GM18858 (cell line): ENCODE measurements at regions not wholly inside any gene's neighbourhood (a gene's known extent, or its start where the extent isn't known, plus 50 kb on each side); places are given as distances from the start of the nearest gene placed in this dataset.
"Not testable (repeated sequence)": the region's sequence is repeated elsewhere in the genome, so short reads cannot be mapped to it uniquely, and the experiment has no call there.

Experiments used
- ATAC-seq: cut with Tn5 transposase; IDR thresholded peaks from one replicate; pipeline ENCODE4 v1.9.1; 2021; ENCODE audit not compliant: unreplicated experiment

DNA sequence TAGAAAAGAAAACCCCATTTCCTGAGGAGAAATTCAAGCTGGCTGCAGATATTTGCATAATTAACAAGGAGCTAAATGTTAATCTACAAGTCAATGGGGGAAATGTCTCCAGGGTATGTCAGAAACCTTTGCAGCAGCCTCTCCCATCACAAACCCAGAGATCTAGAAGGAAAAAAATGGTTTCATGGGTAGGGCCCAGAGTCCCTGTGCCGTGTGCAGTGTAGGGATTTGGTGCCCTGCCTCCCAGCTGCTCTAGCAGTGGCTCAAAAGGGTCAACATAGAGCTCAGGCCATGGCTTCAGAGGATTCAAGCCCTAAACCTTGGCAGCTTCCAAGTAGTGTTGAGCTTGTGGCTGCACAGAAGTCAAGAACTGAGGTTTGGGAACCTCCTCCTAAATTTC is 290.2 kb upstream of the TMEFF2 start:
- no peak for ATAC-seq

DNA sequence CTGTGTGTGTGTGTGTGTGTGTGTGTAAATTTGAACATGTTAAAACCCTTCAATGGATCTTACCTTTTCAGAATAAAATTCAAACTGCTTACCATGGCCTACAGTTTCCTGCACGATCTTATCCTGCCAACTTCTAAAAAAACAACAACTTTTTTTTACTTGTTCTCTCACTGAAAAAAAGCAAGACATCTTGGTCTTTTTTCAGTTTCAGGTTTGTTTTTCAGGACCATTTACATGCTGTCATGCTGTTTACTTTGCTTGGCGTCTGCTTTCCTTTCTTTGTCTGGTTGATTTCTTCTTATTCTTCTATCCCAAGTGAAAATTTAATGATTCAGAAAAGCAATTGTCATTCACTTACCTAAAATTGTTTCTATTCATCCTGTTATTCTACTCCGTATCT is 286.3 kb upstream of the TMEFF2 start:
- no peak for ATAC-seq

DNA sequence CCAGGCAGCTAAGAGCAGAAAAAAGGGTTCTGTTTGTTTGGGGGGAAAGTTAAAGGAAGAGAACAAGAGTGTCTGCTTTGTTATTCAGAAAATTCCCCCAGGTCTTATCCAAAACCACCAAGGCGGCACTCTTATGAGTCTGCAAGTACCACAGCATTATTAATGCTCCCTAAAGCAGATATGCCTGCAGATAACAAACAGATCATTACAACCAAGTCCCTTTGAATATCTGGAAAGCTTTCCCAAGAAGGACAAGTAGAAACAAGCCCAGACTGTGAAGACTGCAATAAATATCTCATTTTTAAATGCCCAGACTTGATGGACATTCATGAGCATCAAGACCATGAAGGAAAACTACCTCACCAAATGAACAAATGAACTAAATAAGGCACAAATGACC is 278.6 kb upstream of the TMEFF2 start:
- no peak for ATAC-seq

DNA sequence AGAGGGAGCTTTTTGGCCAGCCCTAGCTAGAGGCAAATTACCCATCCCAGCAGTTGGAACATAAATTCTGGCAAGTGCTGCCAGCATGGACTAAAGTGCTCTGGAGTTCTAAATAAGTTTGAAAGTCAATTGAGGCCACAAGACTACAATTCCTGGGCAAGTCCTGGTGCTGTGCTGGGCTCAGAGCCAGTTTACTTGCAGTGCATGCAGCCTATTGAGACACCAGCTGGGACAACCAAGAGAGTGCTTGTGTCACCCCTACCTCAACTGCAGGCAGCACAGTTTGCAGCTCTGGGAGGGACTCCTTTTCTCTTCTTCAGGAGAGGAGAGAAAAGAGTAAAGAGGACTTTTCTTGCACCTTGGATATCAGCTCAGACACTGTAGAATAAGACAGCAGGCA is 277.2 kb upstream of the TMEFF2 start:
- ATAC-seq = no peak

DNA sequence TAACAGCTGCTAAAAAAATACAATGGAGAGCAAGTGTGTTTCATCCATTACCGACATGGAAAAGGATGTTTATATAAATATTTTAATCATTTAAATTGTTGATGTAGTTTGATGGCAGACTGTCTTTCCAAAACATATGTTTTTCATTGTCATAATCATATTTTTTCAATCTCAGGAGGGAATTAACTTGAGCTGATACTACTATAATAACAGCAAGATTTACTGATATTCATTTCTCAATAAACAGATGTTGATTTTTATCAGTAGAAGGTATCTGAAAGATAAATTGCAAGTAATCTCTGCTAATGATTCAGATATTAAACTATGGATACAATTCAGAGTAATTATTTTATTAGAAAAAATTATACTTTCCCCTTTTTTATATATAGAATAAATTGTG is 274.9 kb upstream of the TMEFF2 start:
- no peak for ATAC-seq

DNA sequence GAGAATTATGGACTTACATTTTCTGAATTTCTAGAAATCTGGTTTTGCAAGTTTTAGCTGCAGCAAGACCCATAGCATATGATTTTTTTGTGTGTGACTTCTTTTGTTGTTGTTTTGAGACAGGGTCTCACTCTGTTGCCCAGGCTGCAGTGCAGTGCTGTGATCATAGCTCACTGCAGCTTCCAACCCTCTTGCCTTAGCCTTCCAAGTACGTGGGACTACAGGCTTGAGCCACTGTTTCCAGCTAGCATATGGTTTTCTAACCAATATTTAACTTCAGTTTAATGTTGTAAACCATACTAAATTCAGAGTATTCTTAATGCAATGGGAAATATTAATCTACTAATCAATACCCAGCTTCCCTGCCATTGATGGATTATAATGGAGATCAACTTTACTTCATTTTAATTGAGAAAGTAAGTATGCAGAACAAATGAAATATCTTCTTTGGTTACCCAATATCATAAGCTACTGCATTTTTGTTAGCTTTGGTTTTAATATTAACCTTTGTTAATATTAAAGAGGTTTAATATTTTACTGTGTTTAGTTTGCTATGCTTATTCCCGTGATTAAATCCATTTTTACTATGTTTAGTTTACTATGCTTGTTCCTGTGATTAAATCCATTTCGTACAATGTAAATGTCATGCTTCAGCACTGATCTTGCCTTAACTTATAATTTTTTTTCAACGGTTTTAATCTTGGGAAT is 273.4 kb upstream of the TMEFF2 start:
- no peak for ATAC-seq

DNA sequence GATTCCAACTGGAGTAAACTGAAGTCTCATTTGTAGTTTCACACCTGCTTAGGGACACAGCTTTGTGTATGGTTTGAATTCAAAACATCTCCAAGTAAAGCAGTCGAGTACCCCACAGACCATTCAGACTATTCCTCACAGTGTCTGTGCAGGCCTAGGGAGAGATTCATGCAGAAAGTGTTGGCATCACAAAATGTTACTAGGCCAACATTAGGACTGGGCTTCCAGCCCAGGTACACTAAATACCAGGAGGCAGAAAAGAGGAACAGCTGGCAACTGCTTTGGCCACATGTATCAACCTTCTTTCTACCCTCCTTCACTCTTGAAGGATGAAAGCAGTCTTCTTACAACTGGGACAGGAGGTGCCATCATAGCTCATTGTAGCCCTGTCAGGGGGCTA is 270.4 kb upstream of the TMEFF2 start:
- ATAC-seq = no peak

DNA sequence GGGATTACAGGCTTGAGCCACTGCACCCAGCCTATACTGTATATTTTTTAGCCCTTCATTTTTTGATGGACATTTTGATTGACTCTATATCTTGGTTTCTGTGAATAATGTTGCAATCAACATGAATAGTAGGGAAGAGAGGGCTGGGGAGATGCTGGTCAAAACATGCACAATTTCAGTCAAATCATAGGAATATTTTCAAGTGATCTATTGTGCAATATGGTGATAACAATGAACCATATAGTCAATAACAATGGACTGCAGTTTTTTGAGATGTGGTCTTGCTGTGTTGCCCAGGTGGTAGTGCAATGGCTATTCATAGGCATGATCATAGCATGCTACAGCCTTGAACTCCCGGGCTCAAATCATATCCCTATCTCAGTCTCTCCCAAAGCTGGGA is 264.7 kb upstream of the TMEFF2 start:
- ATAC-seq = no peak

DNA sequence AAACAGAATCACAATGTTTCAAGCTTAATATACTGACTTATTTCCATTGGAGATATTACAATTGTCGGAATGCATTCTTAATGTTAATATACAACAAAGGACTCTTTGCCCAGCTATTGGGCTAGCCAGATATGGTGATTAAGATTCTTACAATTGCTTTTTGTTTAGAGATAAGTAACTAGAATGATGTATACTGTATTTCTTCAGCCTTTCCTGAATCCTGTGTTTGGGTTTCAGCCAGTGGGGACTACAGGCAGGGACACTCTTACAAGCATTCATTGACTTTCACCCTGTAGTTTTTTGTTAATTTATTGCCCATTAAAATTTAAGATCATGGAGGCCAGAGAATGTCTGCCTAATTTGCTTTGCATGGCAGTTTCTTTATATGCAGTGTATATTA is 254.1 kb upstream of the TMEFF2 start:
- no peak for ATAC-seq

DNA sequence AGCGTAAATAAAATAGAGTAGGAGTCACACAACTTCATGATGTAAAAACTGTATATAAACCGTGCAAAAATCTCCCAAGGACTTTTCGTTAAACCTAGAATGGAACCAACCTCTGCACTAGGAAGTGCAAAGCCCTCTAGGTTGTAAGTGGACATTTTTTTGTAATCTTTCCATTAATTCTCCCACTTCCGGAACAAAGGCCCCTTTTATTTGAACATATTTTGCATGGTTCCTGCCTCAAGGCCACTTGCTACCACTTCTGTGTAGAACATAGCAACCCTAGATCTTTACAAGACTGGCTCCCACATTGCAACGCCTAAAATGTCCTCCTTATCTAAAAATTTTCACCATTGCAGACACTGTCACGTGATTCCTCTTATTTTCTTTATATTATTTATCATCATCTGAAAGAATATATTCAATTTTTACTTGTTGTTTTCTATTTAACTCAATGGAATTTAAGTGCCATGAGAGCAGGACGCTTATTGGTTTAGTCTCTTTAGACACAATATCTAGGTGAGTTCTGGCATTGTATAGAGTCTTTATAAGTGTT is 249.6 kb upstream of the TMEFF2 start:
- no peak for ATAC-seq

DNA sequence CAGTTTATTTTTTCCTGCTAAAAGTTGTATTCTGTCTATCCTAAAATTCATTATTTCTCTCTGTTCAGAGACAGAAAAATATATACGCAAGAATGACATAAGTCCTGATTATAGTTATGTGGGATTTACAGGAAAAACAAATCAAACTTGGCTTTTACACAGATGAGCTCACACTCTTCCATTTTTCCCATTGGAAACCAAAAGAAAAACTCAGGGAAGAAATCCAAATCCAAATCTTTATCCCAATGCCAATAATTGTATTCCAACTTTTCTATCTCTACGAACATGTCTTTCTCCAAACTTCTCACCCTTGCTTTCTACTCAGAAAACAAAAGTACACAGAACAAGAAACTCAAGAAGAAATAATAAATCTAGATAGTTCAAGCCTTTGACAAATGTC is 249.1 kb upstream of the TMEFF2 start:
- no peak for ATAC-seq

DNA sequence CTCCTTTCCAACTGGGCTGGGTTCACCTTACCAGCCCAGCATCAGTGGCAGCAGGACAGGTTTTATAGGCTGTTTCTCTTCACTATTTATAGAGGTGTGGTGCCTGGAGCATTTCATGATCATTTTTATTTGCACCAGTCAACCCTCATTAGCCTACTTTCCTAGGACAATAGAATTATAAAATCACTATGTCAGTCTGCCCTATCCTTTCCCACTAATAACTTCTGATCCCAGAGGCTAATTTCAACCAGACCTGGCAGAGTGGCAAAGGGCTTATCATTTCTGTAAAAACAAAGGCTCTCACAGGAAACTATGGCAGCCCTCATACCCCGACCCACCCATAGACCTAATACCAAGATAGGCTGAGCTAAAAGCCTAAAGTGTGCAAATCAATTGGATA is 243.5 kb upstream of the TMEFF2 start:
- ATAC-seq = no peak

DNA sequence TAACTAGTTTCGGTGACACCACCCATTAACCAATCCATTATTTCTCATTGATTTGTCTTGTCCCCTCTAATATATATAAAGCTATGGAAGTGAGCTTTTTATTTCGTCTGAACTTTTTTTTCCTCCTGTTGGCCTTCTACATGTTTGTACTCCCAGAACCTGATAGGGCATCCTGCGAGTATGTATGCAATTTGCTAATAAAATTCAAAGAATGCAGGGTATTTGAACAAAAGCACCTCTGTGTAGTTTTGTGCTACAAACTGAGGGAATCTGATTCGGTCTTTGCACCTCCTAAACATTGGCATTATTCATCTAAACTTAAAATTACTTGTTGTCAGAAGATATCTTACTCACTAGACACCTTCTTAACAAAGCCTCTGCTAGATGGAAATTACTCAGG is 242.9 kb upstream of the TMEFF2 start:
- no peak for ATAC-seq

DNA sequence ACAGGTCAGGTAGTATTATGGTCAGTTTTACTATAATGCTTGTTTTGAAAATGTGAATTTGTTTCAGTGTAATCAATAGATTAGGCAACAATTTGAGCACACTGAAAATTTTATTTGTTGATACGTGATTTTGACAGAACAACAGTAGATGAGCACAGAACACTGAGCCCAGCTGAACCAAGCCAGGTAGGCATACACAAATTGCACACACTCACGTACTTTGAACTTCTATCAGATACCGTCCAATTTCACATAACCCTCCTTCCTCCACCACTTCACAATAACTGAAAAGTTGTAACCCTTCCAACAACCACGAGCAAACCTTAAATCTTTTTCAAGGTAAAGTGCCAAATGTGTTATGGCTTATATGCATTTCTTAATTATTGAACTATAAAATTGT is 229.5 kb upstream of the TMEFF2 start:
- no peak for ATAC-seq

DNA sequence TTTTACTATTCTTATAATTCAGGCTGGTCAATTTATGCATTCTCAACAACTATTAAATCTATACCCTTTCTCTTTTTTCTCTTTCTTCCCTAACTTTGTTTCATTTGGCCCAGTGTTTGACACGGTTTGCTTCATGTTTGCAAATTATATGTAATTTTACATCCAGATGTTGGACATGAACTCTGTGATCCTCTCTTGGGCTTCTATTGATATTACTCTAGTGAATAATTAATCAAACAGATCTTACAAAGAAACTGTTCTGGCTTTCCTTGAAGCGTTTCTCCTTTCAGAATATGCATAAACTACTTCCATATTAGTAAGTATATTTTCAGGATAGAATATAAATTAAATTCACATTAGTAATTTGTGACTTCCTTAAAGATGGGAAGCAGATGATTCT is 225.1 kb upstream of the TMEFF2 start:
- no peak for ATAC-seq

DNA sequence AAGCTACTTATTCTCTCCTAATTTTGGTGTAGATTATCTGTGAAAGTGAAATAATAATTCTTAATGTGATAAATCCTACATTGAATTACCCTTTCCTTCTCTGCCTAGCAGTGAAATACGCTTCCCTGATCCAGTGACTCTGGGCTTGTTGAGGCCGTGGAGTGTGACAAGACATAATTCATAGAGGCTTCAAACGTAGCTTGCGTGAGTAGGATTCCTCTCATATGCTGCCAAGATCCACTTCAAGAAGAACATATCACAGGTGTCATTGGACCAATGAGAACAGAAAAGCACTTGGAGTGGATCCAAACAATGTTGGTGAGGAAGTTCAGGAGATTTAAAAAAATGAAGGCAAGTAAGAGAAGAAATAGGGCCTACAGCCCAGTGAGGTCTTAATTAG is 221.3 kb upstream of the TMEFF2 start:
- no peak for ATAC-seq

DNA sequence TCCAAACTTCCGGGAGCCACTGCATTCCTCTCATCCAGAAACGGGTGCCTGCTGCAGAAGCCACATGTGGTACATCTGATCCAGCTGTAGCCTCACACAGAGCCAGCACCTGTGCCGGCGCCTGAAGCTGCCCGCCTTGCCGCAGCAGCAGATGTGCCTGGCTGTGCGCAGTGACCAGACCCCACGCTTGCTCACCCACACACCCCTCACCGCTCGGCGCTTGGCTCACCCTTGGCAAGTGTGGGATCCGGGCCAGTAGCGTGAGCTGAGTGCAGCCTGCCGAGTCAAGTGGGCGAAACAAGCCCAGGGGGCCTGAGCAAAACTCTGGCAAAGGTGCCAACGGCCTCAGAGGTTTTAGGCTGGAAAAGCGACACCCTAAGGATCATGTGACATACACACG is 220.1 kb upstream of the TMEFF2 start:
- no peak for ATAC-seq

DNA sequence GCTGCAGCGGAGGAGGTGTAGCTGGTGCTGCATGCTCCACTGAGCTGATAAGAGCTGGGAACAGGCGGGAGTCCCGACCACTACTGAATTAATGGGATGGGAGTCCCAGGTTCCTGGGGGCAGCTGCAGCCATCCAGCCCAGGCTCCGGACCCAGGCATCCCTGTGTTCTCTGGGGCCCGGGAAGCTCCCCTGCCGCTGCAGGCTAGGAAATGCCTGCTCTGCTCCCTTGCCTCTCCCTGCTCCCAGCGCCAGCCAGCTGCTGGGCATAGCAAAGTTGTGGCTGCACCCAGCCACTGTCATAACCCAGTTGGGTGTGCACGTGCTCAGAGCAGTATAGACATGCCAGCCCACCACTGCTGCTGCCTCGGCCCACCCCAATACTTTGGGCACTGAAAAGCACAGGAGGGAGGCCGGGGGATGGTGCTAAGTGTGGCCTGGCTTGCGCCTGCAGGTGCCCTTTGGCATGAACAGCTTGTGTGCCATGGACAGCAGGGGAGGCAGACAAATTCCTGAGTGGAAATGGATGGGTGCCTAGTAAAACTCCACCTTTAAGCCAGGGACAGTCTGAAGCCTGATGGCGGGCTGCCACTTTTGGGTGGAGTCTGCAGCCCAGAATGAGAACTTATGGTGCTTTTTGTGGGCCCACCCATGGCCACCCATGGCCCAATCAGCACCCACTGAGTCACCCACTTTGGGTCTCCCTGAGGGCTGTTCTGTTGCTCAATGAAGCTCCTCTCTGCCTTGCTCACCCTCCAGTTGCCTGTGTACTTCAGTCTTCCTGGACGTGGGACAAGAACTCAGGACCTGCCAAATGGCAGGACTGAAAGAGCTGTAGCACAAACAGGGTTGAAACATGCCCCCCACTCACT is 219.3 kb upstream of the TMEFF2 start:
- ATAC-seq = no peak

DNA sequence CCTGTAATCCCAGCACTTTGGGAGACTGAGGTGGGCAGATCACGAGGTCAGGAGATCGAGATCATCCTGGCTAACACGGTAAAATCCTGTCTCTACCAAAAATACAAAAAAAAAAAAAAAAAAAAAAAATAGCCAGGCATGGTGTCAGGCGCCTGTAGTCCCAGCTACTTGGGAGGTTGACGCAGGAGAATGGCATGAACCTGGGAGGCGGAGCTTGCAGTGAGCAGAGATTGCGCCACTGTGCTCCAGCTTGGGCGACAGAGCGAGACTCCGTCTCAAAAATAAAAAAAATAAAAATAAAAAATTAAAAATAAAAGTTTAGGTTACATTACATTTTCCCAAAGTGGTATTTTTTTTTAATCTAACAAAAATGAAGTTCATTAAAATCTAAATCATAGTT is 218.1 kb upstream of the TMEFF2 start:
- ATAC-seq = not testable (repeated sequence)

DNA sequence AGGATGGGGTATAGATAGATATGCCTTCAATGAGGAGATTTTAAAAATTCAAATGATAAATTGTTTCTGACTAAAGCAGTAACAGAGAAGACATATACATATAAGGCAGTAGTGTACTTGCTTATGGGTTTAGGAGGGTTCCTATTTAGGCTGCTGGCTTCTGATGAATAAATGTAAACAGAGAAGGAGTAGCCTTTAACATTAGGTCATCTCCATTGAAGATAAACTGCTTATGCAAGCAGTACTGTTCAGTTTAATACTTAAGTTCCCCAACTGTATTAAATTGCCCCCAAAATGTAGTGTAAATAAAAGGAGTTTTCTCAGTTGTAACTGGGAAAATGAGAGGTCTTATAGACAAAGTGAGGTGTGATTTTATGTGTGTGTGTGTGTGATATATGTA is 217.7 kb upstream of the TMEFF2 start:
- no peak for ATAC-seq

DNA sequence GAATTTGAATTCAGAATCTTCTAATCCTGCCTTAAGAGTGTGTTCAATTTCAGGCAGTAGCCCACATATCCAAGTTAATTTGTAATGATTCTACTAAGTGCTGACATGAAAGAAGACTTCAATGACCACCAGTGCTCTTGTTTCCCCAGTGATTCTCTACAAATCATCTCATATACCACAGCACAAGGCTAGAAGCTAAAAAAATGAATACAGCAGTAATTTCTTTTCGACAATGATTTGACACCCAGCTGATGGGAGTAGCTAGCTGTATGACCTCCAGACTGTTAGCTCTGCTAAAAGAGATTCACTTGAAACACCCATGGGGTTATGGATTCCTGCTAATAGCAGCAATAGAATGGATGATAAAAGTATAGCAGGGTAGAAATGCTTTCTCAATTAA is 217.0 kb upstream of the TMEFF2 start:
- ATAC-seq = no peak

DNA sequence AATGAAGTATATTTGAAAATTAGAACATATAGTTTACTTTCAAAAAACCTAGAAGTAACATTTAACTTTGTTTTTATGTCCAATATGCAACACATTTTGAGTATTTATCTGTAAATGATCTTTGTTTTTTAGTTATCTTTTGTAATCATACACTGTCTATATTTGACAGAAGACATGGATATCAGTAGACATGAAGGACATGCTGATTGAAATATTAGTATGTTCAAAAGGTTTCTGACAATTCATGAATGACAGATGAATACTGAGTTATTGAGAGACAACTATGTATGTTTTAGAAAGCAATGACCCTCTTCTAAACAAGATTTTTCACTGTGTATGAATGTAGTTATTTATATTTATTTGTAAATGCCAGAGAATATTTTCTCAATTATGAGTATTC is 215.6 kb upstream of the TMEFF2 start:
- no peak for ATAC-seq
